ACC112 (cell line): ENCODE measurements at regions not wholly inside any gene's neighbourhood (a gene's known extent, or its start where the extent isn't known, plus 50 kb on each side); places are given as distances from the start of the nearest gene placed in this dataset.

Experiments
- H2AFZ ChIP-seq: fragments of 200-600 bp; sonication (generic); one replicate; pipeline ENCODE4 v1.6.0; 2017; ENCODE audit warnings: antibody characterized with exemption, low read length; ENCODE audit not compliant: unreplicated experiment
- H3K27ac ChIP-seq: fragments of 200-600 bp; sonication (generic); 2 replicates; pipeline ENCODE4 v1.5.1; 2014; ENCODE audit warnings: low read depth, mild to moderate bottlenecking, antibody characterized with exemption, low read length, moderate library complexity
- H3K27me3 ChIP-seq: fragments of 200-600 bp; sonication (generic); 2 replicates; pipeline ENCODE4 v1.6.1; 2014; ENCODE audit warnings: mild to moderate bottlenecking, antibody characterized with exemption, low read length, moderate library complexity, mixed read lengths; ENCODE audit not compliant: insufficient read depth
- H3K36me3 ChIP-seq: fragments of 200-600 bp; sonication (generic); 2 replicates; pipeline ENCODE4 v1.6.1; 2016; ENCODE audit warnings: mild to moderate bottlenecking, antibody characterized with exemption, low read length, moderate library complexity, mixed read lengths; ENCODE audit not compliant: insufficient read depth
- H3K4me1 ChIP-seq: fragments of 200-600 bp; sonication (generic); one replicate; pipeline ENCODE4 v1.6.1; 2016; ENCODE audit warnings: low read length, mixed read lengths; ENCODE audit not compliant: insufficient read depth, unreplicated experiment, control insufficient read depth
- H3K4me3 ChIP-seq: fragments of 200-600 bp; sonication (generic); 2 replicates; pipeline ENCODE4 v1.5.1; 2014; ENCODE audit warnings: mild to moderate bottlenecking, low read depth, low read length
- H3K79me2 ChIP-seq: fragments of 200-600 bp; sonication (generic); one replicate; pipeline ENCODE4 v1.6.0; 2016; ENCODE audit warnings: low read length; ENCODE audit not compliant: control insufficient read depth, unreplicated experiment, insufficient read depth

GRCh38 chr3:134087060-134087974 lies 57.6 kb upstream of the SLCO2A1 start:
- Histone ChIP-seq H3K36me3 (no peaks in the 10 kb centered on the region), H3K27ac (no peak overlapping the region), H3K79me2 (no peaks in the 10 kb centered on the region), H3K4me3 (no peak overlapping the region), H2AFZ (no peak overlapping the region), H3K4me1 (no peaks in the 10 kb centered on the region), H3K27me3 (no peaks in the 10 kb centered on the region)

- Histone ChIP-seq H3K4me3 (no peak overlapping the region), H3K27ac (no peak overlapping the region), H3K4me1 (no peaks in the 10 kb centered on the region), H3K79me2 (no peaks in the 10 kb centered on the region), H2AFZ (no peak overlapping the region), H3K36me3 (no peaks in the 10 kb centered on the region), H3K27me3 (no peaks in the 10 kb centered on the region)
These were observed 56.9 kb upstream of the SLCO2A1 start for GRCh38 chr3:134086616-134087015.

GRCh38 chr3:134085034-134085775 lies 55.5 kb upstream of the SLCO2A1 start:
- no peak overlapping the region for H3K4me3 ChIP-seq
- no peaks in the 10 kb centered on the region for H3K4me1 ChIP-seq
- no peak overlapping the region for H2AFZ ChIP-seq
- no peak overlapping the region for H3K27ac ChIP-seq
- no peaks in the 10 kb centered on the region for H3K27me3 ChIP-seq
- no peaks in the 10 kb centered on the region; the same call in 1 of the 2 replicates for H3K36me3 ChIP-seq
- H3K79me2 ChIP-seq, result no peaks in the 10 kb centered on the region

GRCh38 chr3:134084242-134084950 lies 54.7 kb upstream of the SLCO2A1 start:
- Histone ChIP-seq H3K4me3 (no peak overlapping the region), H3K27ac (no peak overlapping the region), H3K4me1 (no peaks in the 10 kb centered on the region), H3K27me3 (no peaks in the 10 kb centered on the region), H3K36me3 (no peaks in the 10 kb centered on the region; the same call in 1 of the 2 replicates), H2AFZ (no peak overlapping the region), H3K79me2 (no peaks in the 10 kb centered on the region)

GRCh38 chr3:134083626-134084241 lies 54.0 kb upstream of the SLCO2A1 start:
- H3K4me1 ChIP-seq, result peaks cover 5% of the 10 kb centered on the region
- H3K27me3 ChIP-seq, result no peaks in the 10 kb centered on the region
- no peak overlapping the region for H3K27ac ChIP-seq
- no peak overlapping the region for H3K4me3 ChIP-seq
- H3K36me3 ChIP-seq, result no peaks in the 10 kb centered on the region; the same call in 1 of the 2 replicates
- H3K79me2 ChIP-seq, result no peaks in the 10 kb centered on the region
- H2AFZ ChIP-seq, result no peak overlapping the region

- Histone ChIP-seq H3K79me2 (no peaks in the 10 kb centered on the region), H3K27me3 (no peaks in the 10 kb centered on the region), H3K27ac (no peak overlapping the region), H2AFZ (no peak overlapping the region), H3K36me3 (no peaks in the 10 kb centered on the region; the same call in 1 of the 2 replicates), H3K4me1 (peaks cover 11% of the 10 kb centered on the region), H3K4me3 (no peak overlapping the region)
These were observed 53.3 kb upstream of the SLCO2A1 start for GRCh38 chr3:134083008-134083407.

- H3K79me2 ChIP-seq, result no peaks in the 10 kb centered on the region
- no peaks in the 10 kb centered on the region; the same call in 1 of the 2 replicates for H3K36me3 ChIP-seq
- H3K27me3 ChIP-seq, result no peaks in the 10 kb centered on the region
- peaks cover 15% of the 10 kb centered on the region for H3K4me1 ChIP-seq
- H2AFZ ChIP-seq, result no peak overlapping the region
- no peak overlapping the region for H3K27ac ChIP-seq
- H3K4me3 ChIP-seq, result no peak overlapping the region
These were observed 52.9 kb upstream of the SLCO2A1 start for GRCh38 chr3:134082582-134082981.

GRCh38 chr3:134081211-134081610 lies 51.5 kb upstream of the SLCO2A1 start:
- Histone ChIP-seq H3K27me3 (no peaks in the 10 kb centered on the region), H3K4me3 (no peak overlapping the region), H2AFZ (no peak overlapping the region), H3K79me2 (no peaks in the 10 kb centered on the region), H3K4me1 (peaks cover 17% of the 10 kb centered on the region), H3K36me3 (no peaks in the 10 kb centered on the region; the same call in 1 of the 2 replicates), H3K27ac (no peak overlapping the region)

GRCh38 chr3:134080761-134081160 lies 51.0 kb upstream of the SLCO2A1 start:
- no peak overlapping the region for H2AFZ ChIP-seq
- no peak overlapping the region for H3K4me3 ChIP-seq
- H3K79me2 ChIP-seq, result no peaks in the 10 kb centered on the region
- H3K4me1 ChIP-seq, result peaks cover 17% of the 10 kb centered on the region
- H3K36me3 ChIP-seq, result no peaks in the 10 kb centered on the region; the same call in 1 of the 2 replicates
- no peaks in the 10 kb centered on the region for H3K27me3 ChIP-seq
- no peak overlapping the region for H3K27ac ChIP-seq

- no peaks in the 10 kb centered on the region for H3K79me2 ChIP-seq
- H3K27ac ChIP-seq, result peak overlapping the region; percentile 80; the same call in 1 of the 2 replicates
- H3K36me3 ChIP-seq, result no peaks in the 10 kb centered on the region; the same call in 1 of the 2 replicates
- H3K4me3 ChIP-seq, result no peak overlapping the region
- H3K27me3 ChIP-seq, result no peaks in the 10 kb centered on the region
- peaks cover 17% of the 10 kb centered on the region for H3K4me1 ChIP-seq
- no peak overlapping the region for H2AFZ ChIP-seq
These were observed 50.0 kb upstream of the SLCO2A1 start for GRCh38 chr3:134079761-134080160.
